Hematopoietic multipotent progenitor cell treated with erythropoietin and hydrocortisone succinate and interleukin-3 and kit ligand, for 15 days (in vitro differentiated cells): ENCODE measurements at regions not wholly inside any gene's neighbourhood (a gene's known extent, or its start where the extent isn't known, plus 50 kb on each side); places are given as distances from the start of the nearest gene placed in this dataset.
"Not testable (repeated sequence)": the region's sequence is repeated elsewhere in the genome, so short reads cannot be mapped to it uniquely, and the experiment has no call there.

Source experiments
- DNase-seq: peaks from one replicate; pipeline ENCODE4 v3.0.0-alpha.2; 2015; ENCODE audit warnings: low spot score

GRCh38 chr7:109757713-109758112, 1188.0 kb downstream of the DNAJB9 start:
- no peak for DNase-seq

- no peak for DNase-seq
Measured at GRCh38 chr7:109763611-109764010, 1193.9 kb downstream of the DNAJB9 start.

- no peak for DNase-seq
Measured at GRCh38 chr7:109772161-109772560, 1202.5 kb downstream of the DNAJB9 start.

DNA sequence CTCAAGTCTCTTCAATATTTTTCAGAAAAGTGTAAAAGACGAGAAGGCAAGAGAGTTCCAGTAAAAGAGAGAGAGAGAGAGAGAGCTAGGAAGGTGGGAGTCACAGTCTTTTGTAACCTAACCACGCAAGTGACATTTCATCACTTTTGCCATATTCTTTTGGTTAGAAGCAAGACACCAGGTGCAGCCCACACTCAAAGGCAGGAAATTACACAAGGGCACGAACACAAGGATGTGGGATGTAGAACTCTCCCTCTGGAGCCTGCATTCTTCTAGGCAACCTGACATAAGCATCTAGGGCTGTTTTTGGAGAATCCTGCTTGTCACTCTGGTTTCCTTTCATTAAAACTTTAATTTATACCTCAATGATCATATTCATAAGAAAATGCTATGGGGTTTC, 1213.1 kb downstream of the DNAJB9 start:
- no peak for DNase-seq

DNA sequence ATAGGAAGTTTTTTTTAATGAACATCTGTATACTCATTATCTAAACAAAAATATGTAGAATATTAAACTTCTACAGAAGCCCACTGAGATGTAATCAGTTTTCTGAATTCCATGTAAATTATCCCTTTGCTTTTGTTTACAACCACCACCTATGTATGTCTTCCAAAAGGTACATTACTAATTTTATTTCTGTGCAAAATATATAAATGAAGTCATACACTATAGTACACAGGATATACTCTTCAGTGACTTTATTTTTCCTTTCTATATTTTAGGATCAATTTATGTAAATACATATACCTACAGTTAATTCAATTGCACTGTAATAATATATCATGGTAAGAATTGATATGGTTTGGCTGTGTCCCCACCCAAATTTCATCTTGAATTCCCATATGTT, 1236.9 kb downstream of the DNAJB9 start:
- no peak for DNase-seq

DNA sequence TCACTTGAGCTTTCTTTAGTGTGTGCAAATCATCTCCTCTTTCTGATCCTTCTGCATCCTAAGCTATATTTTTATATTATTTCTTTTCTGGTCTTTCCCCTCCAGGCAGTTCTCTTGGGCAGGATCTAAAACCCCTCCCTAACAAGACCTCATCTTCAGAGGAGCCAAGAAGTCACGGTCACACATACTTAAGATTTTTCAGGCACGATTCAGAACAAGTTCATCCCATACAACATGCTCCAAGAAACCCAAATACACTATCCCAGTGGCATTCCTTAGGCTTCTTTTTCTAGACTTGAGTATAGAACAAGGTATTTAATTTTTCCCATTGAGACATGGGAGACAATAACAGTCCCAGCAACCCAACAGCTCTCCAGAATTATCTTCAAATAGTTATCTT, 1251.5 kb downstream of the DNAJB9 start:
- DNase-seq, result no peak

GRCh38 chr7:109834851-109835250, 1256.1 kb upstream of the LRRN3 start:
- DNase-seq, result no peak

DNA sequence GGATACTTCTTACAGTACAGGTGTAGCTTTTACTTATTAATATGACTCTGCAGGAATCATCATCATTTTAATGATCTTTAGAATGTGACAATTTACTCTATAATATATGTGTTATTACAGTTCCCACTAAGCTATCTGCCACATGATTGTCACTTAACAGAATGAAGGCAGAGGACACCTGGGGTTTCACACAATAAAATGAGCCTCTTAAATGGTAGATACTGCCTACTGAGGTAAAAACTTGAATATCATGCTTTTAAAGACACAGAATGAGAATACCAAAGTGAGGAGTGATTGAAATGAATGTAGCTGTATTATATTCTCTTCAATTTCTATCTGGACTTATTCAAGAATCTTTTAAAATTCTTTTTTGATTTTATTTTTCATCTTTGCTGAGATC, 1255.3 kb upstream of the LRRN3 start:
- DNase-seq, result no peak

DNA sequence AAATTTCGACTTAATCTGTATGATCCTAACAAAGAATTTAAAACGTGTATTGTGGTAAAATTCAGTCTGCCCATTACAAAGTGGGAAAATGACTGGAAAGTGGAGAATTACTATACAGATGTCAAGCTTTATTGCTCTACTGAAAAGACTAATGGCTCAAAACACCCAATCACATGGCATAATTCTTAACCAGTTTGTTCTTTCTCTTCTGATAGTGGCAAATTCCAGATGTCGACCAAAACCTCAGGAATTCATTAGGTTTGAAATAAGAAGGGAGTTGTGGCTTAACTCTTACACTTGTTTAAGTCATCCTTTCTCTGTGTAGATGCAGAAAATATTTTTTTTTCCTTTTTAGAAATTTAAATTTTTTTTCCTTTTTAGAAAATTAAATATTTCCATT, 1254.9 kb upstream of the LRRN3 start:
- DNase-seq, result no peak

- no peak for DNase-seq
Measured at GRCh38 chr7:109842386-109842785, 1248.5 kb upstream of the LRRN3 start.

DNA sequence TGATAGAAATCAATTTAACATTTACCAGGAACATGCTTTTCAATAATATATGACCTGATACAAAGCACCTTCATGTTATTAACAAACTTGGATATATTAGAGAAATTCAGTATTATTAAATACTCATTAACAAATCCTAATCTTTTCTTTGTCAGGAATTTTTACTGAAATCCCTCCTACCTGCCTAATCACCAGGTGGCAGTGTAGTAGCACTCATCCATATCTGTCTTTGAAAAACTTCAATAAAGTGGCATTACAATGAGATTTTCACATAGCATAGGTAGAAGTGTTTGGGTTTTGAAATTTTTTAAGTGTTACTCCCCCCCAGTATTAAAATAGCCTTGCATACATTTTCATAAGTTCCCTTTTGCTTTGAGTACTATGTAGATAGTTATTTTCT, 1246.6 kb upstream of the LRRN3 start:
- no peak for DNase-seq

DNA sequence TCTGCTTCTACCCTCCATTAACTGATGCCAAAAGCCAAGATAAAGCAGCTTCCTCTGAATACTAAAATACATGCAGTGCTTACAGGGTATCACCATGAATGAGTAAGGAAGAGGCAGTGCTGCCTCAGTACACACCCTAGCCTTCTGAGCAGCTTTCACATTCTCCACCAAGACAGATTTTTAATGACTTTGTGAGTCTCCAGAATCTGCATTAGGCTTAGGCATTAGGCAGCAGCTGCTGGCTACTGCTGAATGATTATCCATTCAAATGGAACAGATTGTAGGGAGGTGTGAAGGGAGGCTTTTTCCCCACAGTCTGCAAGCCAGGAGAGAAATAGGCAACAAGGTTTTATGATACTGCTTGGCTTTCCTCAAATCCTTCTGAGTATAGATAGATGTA, 1226.7 kb upstream of the LRRN3 start:
- no peak for DNase-seq

- no peak for DNase-seq
Measured at GRCh38 chr7:109868215-109868860, 1222.6 kb upstream of the LRRN3 start.

DNA sequence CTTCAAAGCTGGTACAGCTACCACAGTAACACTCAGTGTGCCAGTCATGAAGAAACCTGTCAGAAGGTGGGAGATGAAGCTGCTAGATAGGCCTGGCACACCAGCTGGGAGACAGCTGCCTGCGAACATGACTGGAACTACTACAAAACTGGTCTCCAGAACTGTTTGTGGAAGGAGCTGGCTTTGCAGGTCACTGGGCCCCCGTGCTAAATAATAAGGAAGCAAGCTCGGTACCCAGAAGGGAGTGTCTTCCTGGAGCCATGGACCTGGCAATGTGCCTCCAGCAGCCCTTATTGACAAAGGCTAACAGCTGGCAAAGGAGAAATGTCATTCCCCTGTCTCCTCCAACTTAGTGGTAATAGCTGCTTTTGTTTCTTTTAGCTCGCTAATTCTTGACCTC, 1217.6 kb upstream of the LRRN3 start:
- no peak for DNase-seq

GRCh38 chr7:109879287-109879828, 1211.6 kb upstream of the LRRN3 start:
- no peak for DNase-seq

DNA sequence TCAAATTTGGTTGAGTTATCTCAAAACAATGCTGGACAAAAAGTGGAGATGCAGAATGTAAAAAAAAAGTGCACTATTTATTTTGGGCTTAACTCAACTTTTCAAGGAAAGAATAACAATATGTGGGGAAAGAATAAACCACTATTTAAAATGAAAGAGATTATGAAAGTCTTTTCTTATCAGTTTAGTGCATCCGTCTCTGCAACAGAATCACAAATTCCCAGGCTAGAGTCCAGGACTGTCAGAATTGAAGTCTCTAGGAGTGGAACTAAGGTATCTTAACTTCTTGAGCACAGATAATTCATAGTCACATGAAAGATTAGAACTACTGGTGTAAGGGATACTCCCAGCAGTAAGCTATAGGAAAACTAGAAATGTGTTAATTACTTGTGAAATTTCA, 1200.3 kb upstream of the LRRN3 start:
- DNase-seq, result no peak

GRCh38 chr7:109893231-109893630, 1197.7 kb upstream of the LRRN3 start:
- no peak for DNase-seq

DNA sequence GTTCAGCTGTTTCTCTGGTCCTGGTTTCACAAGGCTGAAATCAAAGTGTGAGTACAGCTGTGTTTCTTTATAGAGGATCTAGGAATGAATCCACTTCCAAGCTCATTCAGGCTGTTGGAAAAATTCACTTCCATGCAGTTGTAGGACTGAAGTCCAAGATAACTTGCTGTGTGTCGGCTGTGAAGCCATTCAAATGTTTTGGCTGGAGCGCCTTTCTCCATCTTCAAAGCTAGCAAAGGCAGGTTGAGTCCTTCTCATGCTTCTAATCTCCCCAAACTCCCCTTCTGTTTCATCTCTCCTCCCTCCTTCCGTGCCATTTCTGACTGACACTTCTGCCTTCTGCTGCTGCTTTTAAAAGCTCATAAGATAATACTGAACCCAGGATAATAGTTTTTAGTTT, 1195.4 kb upstream of the LRRN3 start:
- no peak for DNase-seq

- DNase-seq, result no peak
Measured at GRCh38 chr7:109901926-109902325, 1189.0 kb upstream of the LRRN3 start.

GRCh38 chr7:109905368-109906065, 1185.4 kb upstream of the LRRN3 start:
- not testable (repeated sequence) for DNase-seq

DNA sequence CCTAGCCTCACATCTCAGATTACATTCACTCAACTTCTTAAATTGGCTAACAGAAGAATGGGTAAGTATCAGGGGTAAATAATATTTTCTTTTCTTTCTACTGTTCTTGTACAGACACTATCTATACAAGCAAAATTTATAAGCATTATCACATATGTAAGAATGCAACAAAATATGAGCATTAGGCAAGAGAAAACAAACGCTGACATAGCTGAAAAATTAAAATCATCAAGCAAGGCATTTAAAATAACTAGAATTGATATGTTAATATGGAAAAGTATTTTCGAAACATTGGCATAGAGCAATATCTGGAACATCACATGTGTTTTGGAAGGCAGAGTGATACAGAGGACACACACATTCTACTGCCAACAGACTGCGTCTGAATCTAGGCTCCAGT, 1175.3 kb upstream of the LRRN3 start:
- DNase-seq, result no peak

- DNase-seq, result no peak
Measured at GRCh38 chr7:109926738-109927137, 1164.2 kb upstream of the LRRN3 start.

DNA sequence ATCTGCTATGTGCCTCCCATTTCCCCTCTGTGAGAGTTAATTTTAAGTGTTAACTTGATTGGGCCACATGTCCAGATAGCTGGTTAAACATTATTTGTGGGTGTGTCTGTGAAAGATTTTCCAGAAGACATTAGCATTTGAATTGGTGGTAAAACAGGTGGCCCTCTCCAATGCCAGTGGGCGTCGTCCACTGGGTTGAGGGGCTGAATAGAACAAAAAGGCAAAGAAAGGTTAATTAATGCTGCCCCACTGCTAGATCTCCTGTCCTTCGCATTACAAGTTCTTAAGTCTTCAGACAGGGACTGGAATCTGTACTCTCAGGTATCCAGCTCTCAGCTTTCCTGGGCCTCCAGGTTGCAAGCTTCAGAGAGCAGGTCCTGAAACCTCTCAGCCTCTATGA, 1160.9 kb upstream of the LRRN3 start:
- no peak for DNase-seq

DNA sequence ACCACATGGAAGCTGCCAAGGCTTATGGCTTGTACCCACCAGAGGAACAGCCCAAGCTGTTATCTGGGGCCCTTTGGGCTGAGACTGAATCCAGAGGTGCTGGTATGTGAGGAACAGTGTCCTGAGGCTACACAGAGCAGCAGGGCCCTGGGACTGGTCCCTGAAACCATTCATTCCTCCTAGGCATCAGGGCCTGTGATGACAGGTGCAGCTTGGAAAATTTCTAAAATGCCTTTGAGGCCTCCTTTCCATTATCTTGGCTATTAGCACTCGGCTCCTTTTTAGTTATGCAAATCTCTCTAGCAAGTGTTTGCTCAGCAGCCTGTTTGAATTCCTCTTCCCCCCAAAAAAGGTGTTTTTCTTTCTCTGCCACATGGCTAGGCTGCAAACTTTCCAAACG, 1151.7 kb upstream of the LRRN3 start:
- no peak for DNase-seq
